Liver (tissue), 8 donors: ENCODE measurements at regions not wholly inside any gene's neighbourhood (a gene's known extent, or its start where the extent isn't known, plus 50 kb on each side); places are given as distances from the start of the nearest gene placed in this dataset.

ENCODE experiments used
- DNase-seq: peaks from one replicate; pipeline ENCODE4 v3.0.0-alpha.2; 2017; ENCODE audit warnings: low spot score
- H3K27ac ChIP-seq, 2 donors: one replicate each; pipeline ENCODE4 v1.7.0; 2013; ENCODE audit warnings: inconsistent platforms in 2 of 2, low read length in 2 of 2, control low read depth in 1 of 2, low read depth in 1 of 2, mild to moderate bottlenecking in 1 of 2
- H3K27me3 ChIP-seq, 4 donors: one replicate each; pipeline versions ENCODE4 v1.6.1 to v1.7.0; 2013; ENCODE audit warnings: low read length in 3 of 4, inconsistent platforms in 1 of 4, mild to moderate bottlenecking in 1 of 4, moderate library complexity in 1 of 4; ENCODE audit not compliant: control insufficient read depth in 4 of 4, insufficient read depth in 4 of 4
- H3K36me3 ChIP-seq, 4 donors: one replicate each; pipeline versions ENCODE4 v1.6.1 to v1.7.0; 2013; ENCODE audit warnings: low read length in 3 of 4, mild to moderate bottlenecking in 3 of 4, low read depth in 1 of 4, moderate library complexity in 1 of 4; ENCODE audit not compliant: control insufficient read depth in 4 of 4, insufficient read depth in 3 of 4
- H3K4me1 ChIP-seq, 4 donors: one replicate each; pipeline versions ENCODE4 v1.6.1 to v1.7.0; 2013; ENCODE audit warnings: low read length in 3 of 4, mild to moderate bottlenecking in 3 of 4, moderate library complexity in 1 of 4; ENCODE audit not compliant: control insufficient read depth in 4 of 4, insufficient read depth in 4 of 4
- H3K4me3 ChIP-seq, 3 donors: one replicate each; pipeline versions ENCODE4 v1.6.1 to v1.7.0; 2013; ENCODE audit warnings: low read length in 3 of 3, control low read depth in 1 of 3, low read depth in 1 of 3, mild to moderate bottlenecking in 1 of 3
- H3K9ac ChIP-seq, 2 donors: one replicate each; pipeline ENCODE4 v1.7.0; 2013; ENCODE audit warnings: low read length in 2 of 2, mild to moderate bottlenecking in 2 of 2, moderate library complexity in 2 of 2, control low read depth in 1 of 2, low read depth in 1 of 2
- H3K9me3 ChIP-seq, 4 donors: one replicate each; pipeline versions ENCODE4 v1.6.1 to v1.7.0; 2013; ENCODE audit warnings: low read length in 3 of 4; ENCODE audit not compliant: control insufficient read depth in 4 of 4
- EGR1 ChIP-seq, 2 donors: IDR thresholded peaks; 2 replicates each; pipeline ENCODE4 v1.6.1; 2016 to 2018; ENCODE audit warnings: antibody characterized with exemption in 2 of 2, low read depth in 2 of 2
- FOXA2 ChIP-seq: IDR thresholded peaks from 2 replicates; pipeline ENCODE4 v1.6.1; 2016; ENCODE audit warnings: antibody characterized with exemption
- GABPA ChIP-seq, 2 donors: IDR thresholded peaks in 1 of 2; conservative IDR thresholded peaks in 1 of 2; 2 replicates each; pipeline ENCODE4 v1.6.1; 2016; ENCODE audit warnings: antibody characterized with exemption in 2 of 2, mild to moderate bottlenecking in 1 of 2, moderate library complexity in 1 of 2
- HNF4A ChIP-seq, 2 donors: conservative IDR thresholded peaks; 2 replicates each; pipeline ENCODE4 v1.6.1; 2016; ENCODE audit warnings: antibody characterized with exemption in 2 of 2, mild to moderate bottlenecking in 2 of 2
- HNF4G ChIP-seq: IDR thresholded peaks from 2 replicates; pipeline ENCODE4 v1.6.1; 2016; ENCODE audit warnings: antibody characterized with exemption
- JUND ChIP-seq, 2 donors: IDR thresholded peaks; 2 replicates each; pipeline ENCODE4 v1.6.1; 2016; ENCODE audit warnings: antibody characterized with exemption in 2 of 2
- MAX ChIP-seq: IDR thresholded peaks from 2 replicates; pipeline ENCODE4 v1.6.1; 2016; ENCODE audit warnings: antibody characterized with exemption
- NR2F2 ChIP-seq: IDR thresholded peaks from 2 replicates; pipeline ENCODE4 v1.6.1; 2016; ENCODE audit warnings: antibody characterized with exemption
- RAD21 ChIP-seq, 2 donors: IDR thresholded peaks; 2 replicates each; pipeline ENCODE4 v1.6.1; 2016; ENCODE audit warnings: antibody characterized with exemption in 2 of 2, mild to moderate bottlenecking in 2 of 2
- REST ChIP-seq: IDR thresholded peaks from 2 replicates; pipeline ENCODE4 v1.6.1; 2016; ENCODE audit warnings: antibody characterized with exemption, mild to moderate bottlenecking
- RXRA ChIP-seq, 2 donors: IDR thresholded peaks; 2 replicates each; pipeline ENCODE4 v1.6.1; 2017 to 2018; ENCODE audit warnings: antibody characterized with exemption in 2 of 2, mild to moderate bottlenecking in 1 of 2
- SP1 ChIP-seq: IDR thresholded peaks from 2 replicates; pipeline ENCODE4 v1.6.1; 2018; ENCODE audit warnings: antibody characterized with exemption, mild to moderate bottlenecking
- TAF1 ChIP-seq: conservative IDR thresholded peaks from 2 replicates; pipeline ENCODE4 v1.6.1; 2016; ENCODE audit warnings: antibody characterized with exemption, mild to moderate bottlenecking
- YY1 ChIP-seq: IDR thresholded peaks from 2 replicates; pipeline ENCODE4 v1.6.1; 2016; ENCODE audit warnings: antibody characterized with exemption, mild to moderate bottlenecking
- WGBS: extraction: QIAGEN DNeasy Blood & Tissue Kit; methylation state at CpG from one replicate; pipeline ENCODE4 v1.1.7; 2013; 5-methylcytosine and 5-hydroxymethylcytosine counted together
- TF ChIP-seq, protein P1 (sequence below): IDR thresholded peaks from 2 replicates; pipeline ENCODE4 v1.6.1; 2016; ENCODE audit warnings: antibody characterized with exemption
- TF ChIP-seq, protein P2 (sequence below): fragments of 150-350 bp; IDR thresholded peaks from 2 replicates; pipeline ENCODE4 v1.5.1; 2017; ENCODE audit warnings: improper control_type of control experiment, low read depth, low read length; ENCODE audit not compliant: missing input control
- TF ChIP-seq, protein P3 (sequence below): IDR thresholded peaks from 2 replicates; pipeline ENCODE4 v1.6.1; 2016; ENCODE audit warnings: antibody characterized with exemption
- donor health status: healthy.
- donor health status: healthy.
- donor health status: healthy.
- donor health status: healthy.
- donor health status: healthy.

DNA sequence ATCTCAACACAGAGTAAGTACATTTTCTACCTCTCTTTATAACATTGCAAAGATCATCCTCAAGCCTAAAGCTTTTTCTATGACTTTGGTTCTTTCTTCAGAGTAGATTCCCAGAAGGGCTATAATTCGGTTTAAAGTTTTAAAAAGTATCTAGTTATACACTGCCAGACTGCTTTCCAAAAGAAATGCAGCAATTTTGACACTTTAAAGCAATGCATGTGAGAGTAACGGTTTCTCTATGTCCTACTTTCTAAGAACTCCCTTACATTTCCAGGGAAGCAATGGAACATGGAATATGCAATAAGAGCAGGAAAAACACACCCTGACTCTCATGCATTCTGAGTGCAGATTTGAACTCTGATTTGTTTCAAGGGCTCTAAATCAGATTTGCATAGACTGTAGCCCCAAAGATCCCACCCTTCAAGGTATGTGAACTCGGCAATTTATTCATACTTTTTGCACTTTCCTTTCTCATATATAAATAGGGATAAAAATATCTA lies 331.6 kb downstream of the HHIPL2 start:
- Histone ChIP-seq H3K27me3 (peaks cover 0 to 3% (median 1%) of the 10 kb centered on the region in 4 donors), H3K9ac (no peak overlapping the region), H3K4me1 (no peaks in the 10 kb centered on the region), H3K9me3 (no peaks in the 10 kb centered on the region), H3K4me3 (no peak overlapping the region), H3K27ac (no peak overlapping the region), H3K36me3 (no peaks in the 10 kb centered on the region)
- DNase-seq, result no peak
- TF ChIP-seq FOXA2, result no peak
- TF ChIP-seq YY1, result no peak
- TF ChIP-seq GABPA (IDR thresholded peaks at IDR 0.05 in 1 of 2, conservative IDR thresholded peaks at IDR 0.05 in 1 of 2), result no peak
- TF ChIP-seq, protein P1, sequence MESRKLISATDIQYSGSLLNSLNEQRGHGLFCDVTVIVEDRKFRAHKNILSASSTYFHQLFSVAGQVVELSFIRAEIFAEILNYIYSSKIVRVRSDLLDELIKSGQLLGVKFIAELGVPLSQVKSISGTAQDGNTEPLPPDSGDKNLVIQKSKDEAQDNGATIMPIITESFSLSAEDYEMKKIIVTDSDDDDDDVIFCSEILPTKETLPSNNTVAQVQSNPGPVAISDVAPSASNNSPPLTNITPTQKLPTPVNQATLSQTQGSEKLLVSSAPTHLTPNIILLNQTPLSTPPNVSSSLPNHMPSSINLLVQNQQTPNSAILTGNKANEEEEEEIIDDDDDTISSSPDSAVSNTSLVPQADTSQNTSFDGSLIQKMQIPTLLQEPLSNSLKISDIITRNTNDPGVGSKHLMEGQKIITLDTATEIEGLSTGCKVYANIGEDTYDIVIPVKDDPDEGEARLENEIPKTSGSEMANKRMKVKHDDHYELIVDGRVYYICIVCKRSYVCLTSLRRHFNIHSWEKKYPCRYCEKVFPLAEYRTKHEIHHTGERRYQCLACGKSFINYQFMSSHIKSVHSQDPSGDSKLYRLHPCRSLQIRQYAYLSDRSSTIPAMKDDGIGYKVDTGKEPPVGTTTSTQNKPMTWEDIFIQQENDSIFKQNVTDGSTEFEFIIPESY, result no peak
- no peak for TF ChIP-seq NR2F2
- 68% methylated on average over 3 of the region's 3 CpGs for WGBS

- DNase-seq, result no peak
- Histone ChIP-seq H3K27ac (no peak overlapping the region), H3K9ac (no peak overlapping the region), H3K9me3 (no peaks in the 10 kb centered on the region), H3K4me1 (no peaks in the 10 kb centered on the region), H3K27me3 (peaks cover 0 to 3% (median 1%) of the 10 kb centered on the region in 4 donors), H3K36me3 (no peaks in the 10 kb centered on the region), H3K4me3 (no peak overlapping the region)
- TF ChIP-seq FOXA2 (no peak), SP1 (no peak), NR2F2 (no peak)
- TF ChIP-seq, protein P2, sequence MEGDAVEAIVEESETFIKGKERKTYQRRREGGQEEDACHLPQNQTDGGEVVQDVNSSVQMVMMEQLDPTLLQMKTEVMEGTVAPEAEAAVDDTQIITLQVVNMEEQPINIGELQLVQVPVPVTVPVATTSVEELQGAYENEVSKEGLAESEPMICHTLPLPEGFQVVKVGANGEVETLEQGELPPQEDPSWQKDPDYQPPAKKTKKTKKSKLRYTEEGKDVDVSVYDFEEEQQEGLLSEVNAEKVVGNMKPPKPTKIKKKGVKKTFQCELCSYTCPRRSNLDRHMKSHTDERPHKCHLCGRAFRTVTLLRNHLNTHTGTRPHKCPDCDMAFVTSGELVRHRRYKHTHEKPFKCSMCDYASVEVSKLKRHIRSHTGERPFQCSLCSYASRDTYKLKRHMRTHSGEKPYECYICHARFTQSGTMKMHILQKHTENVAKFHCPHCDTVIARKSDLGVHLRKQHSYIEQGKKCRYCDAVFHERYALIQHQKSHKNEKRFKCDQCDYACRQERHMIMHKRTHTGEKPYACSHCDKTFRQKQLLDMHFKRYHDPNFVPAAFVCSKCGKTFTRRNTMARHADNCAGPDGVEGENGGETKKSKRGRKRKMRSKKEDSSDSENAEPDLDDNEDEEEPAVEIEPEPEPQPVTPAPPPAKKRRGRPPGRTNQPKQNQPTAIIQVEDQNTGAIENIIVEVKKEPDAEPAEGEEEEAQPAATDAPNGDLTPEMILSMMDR, result no peak
- WGBS, result 81% methylated on average over 2 of the region's 2 CpGs
Observed at GRCh38 chr1:222210776-222211175, 337.1 kb downstream of the HHIPL2 start.

DNA sequence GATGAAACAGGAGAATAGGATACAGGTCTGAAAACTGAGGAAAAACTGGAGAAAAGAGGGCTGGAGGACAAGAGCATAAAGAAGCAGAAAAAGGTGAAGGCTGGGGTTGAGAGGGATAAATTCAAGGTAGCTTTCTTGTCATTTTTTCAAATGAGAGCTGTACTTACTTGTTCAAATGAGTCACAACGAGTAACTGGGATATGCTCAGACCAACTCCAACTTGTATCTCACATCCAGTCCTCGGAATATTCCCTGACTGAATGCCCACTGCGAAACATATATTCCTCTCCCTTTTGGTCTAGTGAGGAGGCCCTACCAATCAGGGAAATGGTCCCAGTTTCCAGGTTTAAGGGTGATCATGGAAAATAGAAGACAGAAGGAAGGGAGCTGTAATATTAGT lies 343.4 kb downstream of the HHIPL2 start:
- Histone ChIP-seq H3K4me1 (no peaks in the 10 kb centered on the region), H3K9me3 (no peaks in the 10 kb centered on the region), H3K27ac (no peak overlapping the region), H3K36me3 (no peaks in the 10 kb centered on the region), H3K27me3 (no peaks in the 10 kb centered on the region), H3K4me3 (no peak overlapping the region), H3K9ac (no peak overlapping the region)
- no peak for DNase-seq
- 86% methylated on average over 3 of the region's 3 CpGs for WGBS
- TF ChIP-seq SP1 (no peak), FOXA2 (no peak), REST (no peak), YY1 (no peak), HNF4A (conservative IDR thresholded peaks at IDR 0.05) (no peak), EGR1 (IDR thresholded peaks at IDR 0.05; ENCODE audit: low read depth in 2 of 2) (no peak), RAD21 (IDR thresholded peaks at IDR 0.05) (no peak), TAF1 (no peak), GABPA (IDR thresholded peaks at IDR 0.05 in 1 of 2, conservative IDR thresholded peaks at IDR 0.05 in 1 of 2) (no peak), HNF4G (no peak), MAX (no peak), JUND (IDR thresholded peaks at IDR 0.05) (no peak), RXRA (IDR thresholded peaks at IDR 0.05) (no peak)
- TF ChIP-seq, protein P3, sequence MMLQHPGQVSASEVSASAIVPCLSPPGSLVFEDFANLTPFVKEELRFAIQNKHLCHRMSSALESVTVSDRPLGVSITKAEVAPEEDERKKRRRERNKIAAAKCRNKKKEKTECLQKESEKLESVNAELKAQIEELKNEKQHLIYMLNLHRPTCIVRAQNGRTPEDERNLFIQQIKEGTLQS, result no peak
- TF ChIP-seq, protein P1, result no peak
